CD4-positive, alpha-beta T cell (primary cell): ENCODE measurements at regions not wholly inside any gene's neighbourhood (a gene's known extent, or its start where the extent isn't known, plus 50 kb on each side); places are given as distances from the start of the nearest gene placed in this dataset.

Experiments used
- ATAC-seq: fragments of 200-7000 bp; cut with Tn5 transposase; one replicate; pipeline ENCODE4 v1.10.0; 2022; ENCODE audit warnings: mild to moderate bottlenecking; ENCODE audit not compliant: poor library complexity
- CTCF ChIA-PET: fragments of 350-600 bp; sonication (Branson Sonifier 250); formaldehyde crosslinking; loops from one replicate; lab custom pipeline; 2021; ENCODE audit warnings: antibody characterized with exemption, inconsistent platforms; lab: Charles Lee
- POLR2A ChIA-PET: fragments of 350-600 bp; sonication (Branson Sonifier 250); formaldehyde crosslinking; loops from one replicate; lab custom pipeline; 2021; ENCODE audit warnings: antibody characterized with exemption, inconsistent platforms; lab: Charles Lee
- DNase-seq, 14 experiments: peaks; one replicate each; pipeline ENCODE4 v3.0.0-alpha.2; 2013 to 2020; ENCODE audit warnings: mixed read lengths in 2 of 14
- H3K27ac ChIP-seq, 2 donors: one replicate each; pipeline versions ENCODE4 v1.5.1 to v1.7.0; 2013; ENCODE audit warnings: low read length in 2 of 2, low read depth in 1 of 2, mild to moderate bottlenecking in 1 of 2
- H3K27me3 ChIP-seq, 2 experiments: 1 replicate in 1 of 2; 2 replicates in 1 of 2; pipeline versions ENCODE4 v1.6.1 to v1.7.0; 2013; ENCODE audit warnings: low read length in 2 of 2, control low read depth in 1 of 2, mild to moderate bottlenecking in 1 of 2, moderate library complexity in 1 of 2; ENCODE audit not compliant: insufficient read depth in 2 of 2, control insufficient read depth in 1 of 2
- H3K36me3 ChIP-seq: one replicate; pipeline ENCODE4 v1.6.1; 2013; ENCODE audit warnings: low read length, control low read depth; ENCODE audit not compliant: insufficient read depth
- H3K4me1 ChIP-seq: one replicate; pipeline ENCODE4 v1.6.1; 2013; ENCODE audit warnings: low read length, control low read depth; ENCODE audit not compliant: insufficient read depth
- H3K4me3 ChIP-seq: one replicate; pipeline ENCODE4 v1.5.1; 2013; ENCODE audit warnings: mild to moderate bottlenecking, low read length, moderate library complexity
- H3K9me3 ChIP-seq, 2 experiments: 1 replicate in 1 of 2; 2 replicates in 1 of 2; pipeline versions ENCODE4 v1.6.1 to v1.7.0; 2013; ENCODE audit warnings: low read length in 2 of 2, mild to moderate bottlenecking in 2 of 2, control low read depth in 1 of 2, moderate library complexity in 1 of 2; ENCODE audit not compliant: control insufficient read depth in 1 of 2, insufficient read depth in 1 of 2
- H3K27ac Mint-ChIP-seq: one replicate; pipeline ENCODE4 v1.8.0; 2020; ENCODE audit warnings: mixed read lengths
- H3K27me3 Mint-ChIP-seq: one replicate; pipeline ENCODE4 v1.8.0; 2021; ENCODE audit warnings: mixed read lengths
- H3K36me3 Mint-ChIP-seq: one replicate; pipeline ENCODE4 v1.8.0; 2021; ENCODE audit warnings: low read depth, mixed read lengths
- H3K4me1 Mint-ChIP-seq: one replicate; pipeline ENCODE4 v1.8.0; 2021; ENCODE audit warnings: low read depth, mixed read lengths
- H3K4me3 Mint-ChIP-seq: one replicate; pipeline ENCODE4 v1.8.0; 2020; ENCODE audit warnings: mild to moderate bottlenecking, mixed read lengths
- H3K9me3 Mint-ChIP-seq: one replicate; pipeline ENCODE4 v1.8.0; 2020; ENCODE audit warnings: mixed read lengths
- intact Hi-C, 2 experiments: fragments of 100-400 bp; cut with DNase I in 1 of 2; cut with micrococcal nuclease in 1 of 2; formaldehyde crosslinking; loops; one replicate each; pipeline versions ENCODE4 v1.15.1 to v1.9.0; 2023 to 2025; cut with DNase I, micrococcal nuclease
- TF ChIP-seq, protein P1 (sequence below): fragments of 200-600 bp; IDR thresholded peaks from one replicate; pipeline ENCODE4 v1.8.0; 2022; ENCODE audit warnings: antibody characterized with exemption, mild to moderate bottlenecking

DNA sequence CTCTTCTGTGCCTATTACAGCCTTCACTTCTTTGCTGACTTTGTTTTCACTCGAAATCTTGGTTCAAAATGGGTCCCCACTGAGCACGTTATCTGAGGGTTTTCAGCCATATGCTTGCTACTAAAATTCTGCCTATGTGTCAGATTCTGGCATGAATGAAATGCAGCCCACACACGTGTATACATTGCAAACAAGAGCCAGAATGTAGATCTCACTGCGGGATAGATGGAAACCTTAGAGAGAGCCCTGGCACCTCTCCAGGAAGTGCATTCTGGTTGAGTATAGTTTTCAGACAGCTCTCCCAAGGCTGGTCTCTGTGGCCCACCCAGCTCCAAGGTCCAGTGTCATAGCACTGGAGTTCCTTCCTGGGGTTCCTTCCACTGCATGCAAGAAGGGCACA is 234.7 kb upstream of the GJB5 start:
- peaks cover 5% of the 10 kb centered on the region for H3K27me3 Mint-ChIP-seq
- H3K27ac ChIP-seq: no peak overlapping the region
- no peaks in the 10 kb centered on the region for H3K4me1 ChIP-seq
- DNase-seq: no peak
- H3K27ac Mint-ChIP-seq: no peak overlapping the region
- H3K4me3 Mint-ChIP-seq: no peak overlapping the region
- no peak overlapping the region for H3K4me3 ChIP-seq
- ChIA-PET POLR2A (no interaction called here), CTCF (no interaction called here)
- H3K9me3 Mint-ChIP-seq: peaks cover 3% of the 10 kb centered on the region
- H3K36me3 ChIP-seq: no peaks in the 10 kb centered on the region
- no peak for ATAC-seq
- no peaks in the 10 kb centered on the region for H3K9me3 ChIP-seq
- TF ChIP-seq, protein P1, sequence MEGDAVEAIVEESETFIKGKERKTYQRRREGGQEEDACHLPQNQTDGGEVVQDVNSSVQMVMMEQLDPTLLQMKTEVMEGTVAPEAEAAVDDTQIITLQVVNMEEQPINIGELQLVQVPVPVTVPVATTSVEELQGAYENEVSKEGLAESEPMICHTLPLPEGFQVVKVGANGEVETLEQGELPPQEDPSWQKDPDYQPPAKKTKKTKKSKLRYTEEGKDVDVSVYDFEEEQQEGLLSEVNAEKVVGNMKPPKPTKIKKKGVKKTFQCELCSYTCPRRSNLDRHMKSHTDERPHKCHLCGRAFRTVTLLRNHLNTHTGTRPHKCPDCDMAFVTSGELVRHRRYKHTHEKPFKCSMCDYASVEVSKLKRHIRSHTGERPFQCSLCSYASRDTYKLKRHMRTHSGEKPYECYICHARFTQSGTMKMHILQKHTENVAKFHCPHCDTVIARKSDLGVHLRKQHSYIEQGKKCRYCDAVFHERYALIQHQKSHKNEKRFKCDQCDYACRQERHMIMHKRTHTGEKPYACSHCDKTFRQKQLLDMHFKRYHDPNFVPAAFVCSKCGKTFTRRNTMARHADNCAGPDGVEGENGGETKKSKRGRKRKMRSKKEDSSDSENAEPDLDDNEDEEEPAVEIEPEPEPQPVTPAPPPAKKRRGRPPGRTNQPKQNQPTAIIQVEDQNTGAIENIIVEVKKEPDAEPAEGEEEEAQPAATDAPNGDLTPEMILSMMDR: no peak
- intact Hi-C loops: no loop called here
- peaks cover 0 to 6% of the 10 kb centered on the region in 2 experiments for H3K27me3 ChIP-seq
- no peaks in the 10 kb centered on the region for H3K36me3 Mint-ChIP-seq
- no peaks in the 10 kb centered on the region for H3K4me1 Mint-ChIP-seq

DNA sequence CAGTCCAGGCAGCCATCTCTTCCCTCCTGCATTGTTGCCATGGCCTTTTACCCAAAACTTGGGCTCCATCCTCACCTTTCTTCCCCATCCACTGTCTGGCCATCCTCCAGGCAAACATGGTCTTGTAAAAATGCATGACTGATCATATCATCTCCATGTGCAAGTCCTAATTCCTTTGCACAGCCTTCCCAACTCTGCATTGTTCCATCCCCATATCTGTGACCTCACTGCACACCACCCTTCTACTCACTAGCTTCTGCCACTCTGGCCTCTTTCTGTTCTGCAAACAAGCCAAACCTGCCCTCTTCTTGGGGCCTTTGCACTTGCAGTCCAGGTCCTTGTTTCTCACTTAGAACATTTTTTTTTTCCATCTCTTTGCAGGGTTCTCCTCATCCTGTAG is 230.1 kb upstream of the GJB5 start:
- TF ChIP-seq, protein P1: no peak
- H3K27me3 ChIP-seq: peaks cover 0 to 11% of the 10 kb centered on the region in 2 experiments
- no peak for DNase-seq
- no peak overlapping the region for H3K27ac Mint-ChIP-seq
- no peaks in the 10 kb centered on the region for H3K36me3 ChIP-seq
- ChIA-PET CTCF (no interaction called here), POLR2A (no interaction called here)
- intact Hi-C loops: no loop called here
- H3K9me3 ChIP-seq: no peaks in the 10 kb centered on the region
- no peaks in the 10 kb centered on the region for H3K36me3 Mint-ChIP-seq
- no peaks in the 10 kb centered on the region for H3K4me1 Mint-ChIP-seq
- ATAC-seq: no peak
- no peak overlapping the region for H3K4me3 ChIP-seq
- H3K9me3 Mint-ChIP-seq: no peaks in the 10 kb centered on the region
- no peak overlapping the region for H3K4me3 Mint-ChIP-seq
- H3K4me1 ChIP-seq: no peaks in the 10 kb centered on the region
- H3K27ac ChIP-seq: no peak overlapping the region
- peaks cover 26% of the 10 kb centered on the region for H3K27me3 Mint-ChIP-seq

DNA sequence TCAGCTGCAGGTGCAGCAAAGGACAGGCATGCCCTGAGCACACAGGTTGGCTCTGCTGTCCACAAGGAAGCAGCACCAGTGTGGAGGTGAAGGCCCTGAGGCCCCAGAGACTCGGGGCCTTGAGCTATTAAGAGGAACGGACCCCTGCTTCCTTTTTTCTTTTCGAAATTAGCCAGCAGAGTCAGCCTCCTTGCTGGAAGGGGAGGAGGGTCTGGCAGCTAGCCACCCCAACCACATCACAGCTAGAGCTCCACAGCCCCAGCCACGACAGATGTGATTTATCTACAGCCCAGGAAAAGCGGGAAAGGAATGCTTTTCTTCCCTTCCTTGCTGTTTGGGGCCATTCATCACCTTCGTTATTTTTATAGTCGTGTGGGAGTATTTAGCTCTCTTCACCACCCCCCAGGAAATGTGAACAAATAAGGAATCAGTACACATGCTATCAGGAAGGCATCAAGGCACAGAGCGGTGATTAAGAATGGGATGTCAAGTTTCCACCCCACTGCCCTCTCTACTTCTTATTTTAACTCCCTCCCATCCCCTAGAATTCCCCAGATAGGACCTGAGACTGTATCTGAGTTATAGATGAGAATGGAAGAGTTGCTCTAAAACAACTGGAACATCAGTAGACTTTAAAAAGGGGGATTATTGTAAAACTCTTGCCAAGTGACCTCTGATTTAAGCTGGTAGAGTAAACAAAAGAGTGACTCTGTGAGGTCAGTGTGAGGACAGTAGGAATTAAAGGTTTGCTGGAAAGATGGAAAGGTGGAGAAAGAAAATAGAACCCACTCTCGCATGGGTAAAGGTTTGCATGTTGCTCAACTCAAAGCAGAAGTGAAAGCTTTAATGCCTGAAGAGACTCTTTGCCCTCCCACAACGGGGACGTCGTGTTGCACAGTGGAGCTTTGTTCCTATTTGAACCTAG is 224.7 kb upstream of the GJB5 start:
- Mint-ChIP-seq H3K4me1 (no peaks in the 10 kb centered on the region), H3K27ac (no peak overlapping the region), H3K27me3 (peaks cover 47% of the 10 kb centered on the region), H3K36me3 (no peaks in the 10 kb centered on the region), H3K9me3 (no peaks in the 10 kb centered on the region), H3K4me3 (no peak overlapping the region)
- ChIA-PET CTCF (no interaction called here), POLR2A (no interaction called here)
- no peak overlapping the region for H3K4me3 ChIP-seq
- no peak for DNase-seq
- no peak for ATAC-seq
- H3K9me3 ChIP-seq: peaks cover 0 to 3% of the 10 kb centered on the region in 2 experiments
- no peak overlapping the region for H3K27ac ChIP-seq
- peaks cover 5 to 19% of the 10 kb centered on the region in 2 experiments for H3K27me3 ChIP-seq
- H3K4me1 ChIP-seq: no peaks in the 10 kb centered on the region
- H3K36me3 ChIP-seq: no peaks in the 10 kb centered on the region
- TF ChIP-seq, protein P1: no peak
- intact Hi-C loops: no loop called here
